NCI-H460 (cell line): ENCODE measurements at regions not wholly inside any gene's neighbourhood (a gene's known extent, or its start where the extent isn't known, plus 50 kb on each side); places are given as distances from the start of the nearest gene placed in this dataset.

Experiments used
- small RNA-seq, 2 experiments: library from RNA; depleted of rRNA; stranded (forward); fragments of <200 nt; gene quantifications; one replicate each; pipeline ENCODE3, GENCODE V24; 2014

Small RNAs in the stretch of these regions (small RNA-seq; reads per million reads assigned to genes)
- gene RF00017 (0 reads per million in 2 experiments), gene RNU4-90P (0 to 0.06 reads per million in 2 experiments)
